H1 (cell line): ENCODE measurements at regions not wholly inside any gene's neighbourhood (a gene's known extent, or its start where the extent isn't known, plus 50 kb on each side); places are given as distances from the start of the nearest gene placed in this dataset.
A peak's percentile ranks its signal among the peaks of the same experiment; 100 is the strongest.

Experiments
- CTCF ChIA-PET: fragments of 300-600 bp; sonication (Branson Sonifier 250); formaldehyde crosslinking; loops from one replicate; lab custom pipeline; 2021; ENCODE audit not compliant: partially characterized antibody; lab: Charles Lee
- POLR2A ChIA-PET: fragments of 300-600 bp; sonication (Branson Sonifier 250); formaldehyde crosslinking; loops from one replicate; lab custom pipeline; 2021; ENCODE audit warnings: inconsistent platforms; ENCODE audit not compliant: partially characterized antibody; lab: Charles Lee
- DNase-seq, 2 experiments: peaks; one replicate each; pipeline versions ENCODE4 v3.0.0 to v3.0.0-alpha.2; 2010 to 2022; ENCODE audit warnings: low spot score in 2 of 2, low read depth in 1 of 2, mixed read lengths in 1 of 2
- FAIRE-seq: peaks from 2 replicates; lab custom pipeline; 2011; peaks lifted over from hg19 to GRCh38; lab: Jason Lieb, UNC
- H2AFZ ChIP-seq: 2 replicates; pipeline ENCODE4 v1.8.1; 2012; ENCODE audit warnings: low read length, inconsistent platforms
- H2AK5ac ChIP-seq: 2 replicates; pipeline ENCODE4 v1.6.1; 2013; ENCODE audit warnings: low read depth, low read length
- H2BK120ac ChIP-seq: replicated peaks from 2 replicates; pipeline ENCODE3; 2013; ENCODE audit warnings: low read depth, low read length, inconsistent platforms
- H2BK12ac ChIP-seq: 2 replicates; pipeline ENCODE4 v1.6.1; 2013; ENCODE audit warnings: low read depth, low read length
- H2BK15ac ChIP-seq: 2 replicates; pipeline ENCODE4 v1.6.1; 2013; ENCODE audit warnings: low read length
- H2BK20ac ChIP-seq: 2 replicates; pipeline ENCODE4 v1.6.1; 2013; ENCODE audit warnings: low read length
- H2BK5ac ChIP-seq: 2 replicates; pipeline ENCODE4 v1.6.1; 2013; ENCODE audit warnings: low read depth, low read length
- H3K14ac ChIP-seq: 2 replicates; pipeline ENCODE4 v1.6.1; 2013; ENCODE audit warnings: inconsistent platforms; ENCODE audit not compliant: insufficient read length
- H3K18ac ChIP-seq: 2 replicates; pipeline ENCODE4 v1.6.1; 2013; ENCODE audit warnings: low read length; ENCODE audit errors: extremely low read depth
- H3K23ac ChIP-seq: 2 replicates; pipeline ENCODE4 v1.6.1; 2013; ENCODE audit warnings: inconsistent platforms; ENCODE audit not compliant: insufficient read length
- H3K23me2 ChIP-seq: 2 replicates; pipeline ENCODE4 v1.6.1; 2013; ENCODE audit warnings: low read depth, low read length
- H3K27ac ChIP-seq: 2 replicates; pipeline ENCODE4 v1.6.1; 2011; ENCODE audit warnings: low read depth, low read length, inconsistent platforms
- H3K27me3 ChIP-seq, 4 experiments: replicated peaks in 1 of 4; 1 replicate in 1 of 4; 2 replicates in 3 of 4; pipeline versions ENCODE4 v1.6.1 to v1.8.1; 2011 to 2013; ENCODE audit warnings: low read length in 3 of 4, mild to moderate bottlenecking in 3 of 4, inconsistent platforms in 2 of 4, mixed read lengths in 2 of 4, moderate library complexity in 1 of 4; ENCODE audit not compliant: control insufficient read depth in 3 of 4, insufficient read depth in 3 of 4; ENCODE audit errors: extremely low read depth in 1 of 4
- H3K36me3 ChIP-seq, 4 experiments: 2 replicates each; pipeline versions ENCODE4 v1.6.1 to v1.8.1; 2011 to 2013; ENCODE audit warnings: mild to moderate bottlenecking in 4 of 4, low read length in 3 of 4, moderate library complexity in 2 of 4, control low read depth in 1 of 4, inconsistent platforms in 1 of 4; ENCODE audit not compliant: insufficient read depth in 4 of 4, control insufficient read depth in 2 of 4
- H3K4ac ChIP-seq: replicated peaks from 2 replicates; pipeline ENCODE3; 2013; ENCODE audit warnings: low read length, low read depth, mixed read lengths, inconsistent platforms; ENCODE audit not compliant: insufficient read length
- H3K4me1 ChIP-seq, 4 experiments: replicated peaks in 1 of 4; 1 replicate in 1 of 4; 2 replicates in 3 of 4; pipeline versions ENCODE4 v1.6.1 to v1.8.1; 2011 to 2013; ENCODE audit warnings: low read length in 3 of 4, inconsistent platforms in 2 of 4, mixed read lengths in 1 of 4; ENCODE audit not compliant: insufficient read depth in 4 of 4, control insufficient read depth in 3 of 4
- H3K4me2 ChIP-seq, 2 experiments: 2 replicates each; pipeline versions ENCODE4 v1.6.1 to v1.8.1; 2011 to 2013; ENCODE audit warnings: low read depth in 2 of 2, low read length in 2 of 2, control low read depth in 1 of 2, inconsistent platforms in 1 of 2, mild to moderate bottlenecking in 1 of 2; ENCODE audit not compliant: insufficient read depth in 1 of 2
- H3K4me3 ChIP-seq, 4 experiments: fragments of 200-600, 300-600 bp in 1 of 4; sonication (generic), shearing (Covaris generic), sonication (Bioruptor Twin) in 1 of 4; 2 replicates each; pipeline versions ENCODE4 v1.5.1 to v1.8.1; 2011 to 2016; ENCODE audit warnings: low read length in 4 of 4, low read depth in 3 of 4, control low read depth in 2 of 4, inconsistent platforms in 2 of 4, mild to moderate bottlenecking in 2 of 4, mixed read lengths in 1 of 4, moderate library complexity in 1 of 4; ENCODE audit not compliant: insufficient read depth in 2 of 4; ENCODE audit errors: extremely low read depth in 1 of 4
- H3K56ac ChIP-seq: replicated peaks from 2 replicates; pipeline ENCODE3; 2013; ENCODE audit warnings: low read depth, mild to moderate bottlenecking, mixed read lengths, low read length, inconsistent platforms; ENCODE audit not compliant: insufficient read length
- H3K79me1 ChIP-seq: 2 replicates; pipeline ENCODE4 v1.6.1; 2013; ENCODE audit warnings: low read depth, low read length, control low read depth
- H3K79me2 ChIP-seq, 2 experiments: 2 replicates each; pipeline versions ENCODE4 v1.6.1 to v1.8.1; 2012 to 2013; ENCODE audit warnings: low read length in 2 of 2, mild to moderate bottlenecking in 2 of 2, inconsistent platforms in 1 of 2; ENCODE audit not compliant: insufficient read depth in 2 of 2, control insufficient read depth in 1 of 2
- H3K9ac ChIP-seq, 4 experiments: replicated peaks in 1 of 4; 1 replicate in 1 of 4; 2 replicates in 3 of 4; pipeline versions ENCODE4 v1.6.1 to v1.8.1; 2011 to 2013; ENCODE audit warnings: low read depth in 3 of 4, low read length in 3 of 4, control low read depth in 2 of 4, mild to moderate bottlenecking in 2 of 4, moderate library complexity in 2 of 4, inconsistent platforms in 1 of 4; ENCODE audit errors: extremely low read depth in 1 of 4
- H3K9me3 ChIP-seq, 2 experiments: 2 replicates each; pipeline versions ENCODE4 v1.6.1 to v1.8.1; 2012 to 2013; ENCODE audit warnings: mild to moderate bottlenecking in 2 of 2, moderate library complexity in 2 of 2, control low read depth in 1 of 2, inconsistent platforms in 1 of 2, low read depth in 1 of 2, low read length in 1 of 2, mixed read lengths in 1 of 2; ENCODE audit not compliant: insufficient read depth in 2 of 2
- H4K20me1 ChIP-seq, 2 experiments: replicated peaks in 1 of 2; 2 replicates each; pipeline versions ENCODE3 to v1.8.1; 2011 to 2013; ENCODE audit warnings: inconsistent platforms in 2 of 2, low read length in 2 of 2, mild to moderate bottlenecking in 1 of 2; ENCODE audit not compliant: insufficient read depth in 2 of 2, control insufficient read depth in 1 of 2
- H4K5ac ChIP-seq: 2 replicates; pipeline ENCODE4 v1.6.1; 2013; ENCODE audit warnings: low read length, low read depth, mixed read lengths, inconsistent platforms; ENCODE audit not compliant: insufficient read length
- H4K8ac ChIP-seq: 2 replicates; pipeline ENCODE4 v1.8.0; 2013; ENCODE audit warnings: mild to moderate bottlenecking, moderate library complexity, low read length, inconsistent platforms; ENCODE audit not compliant: insufficient read depth; ENCODE audit errors: extremely low read depth
- H4K91ac ChIP-seq: replicated peaks from 2 replicates; pipeline ENCODE3; 2013; ENCODE audit warnings: low read length, mixed read lengths, inconsistent platforms; ENCODE audit not compliant: insufficient read length
- BCL11A ChIP-seq, 2 experiments: IDR thresholded peaks; one replicate each; pipeline ENCODE4 v1.6.1; 2011; ENCODE audit warnings: low read depth in 2 of 2, low read length in 2 of 2, mild to moderate bottlenecking in 2 of 2
- CEBPB ChIP-seq: IDR thresholded peaks from 2 replicates; pipeline ENCODE4 v1.6.1; 2012; ENCODE audit warnings: low read depth, low read length
- WGBS, 2 experiments: shearing (Covaris generic) in 1 of 2; methylation state at CpG; one replicate each; pipeline versions ENCODE4 v1.1.6 to v1.1.7; 2013 to 2015; ENCODE audit warnings: low lambda C conversion rate in 2 of 2, mixed read lengths in 2 of 2, inconsistent platforms in 1 of 2, low coverage in 1 of 2, missing lambda C conversion rate in 1 of 2; ENCODE audit not compliant: insufficient replicate concordance in 2 of 2, insufficient coverage in 1 of 2, insufficient read length in 1 of 2; ENCODE audit errors: extremely low coverage in 1 of 2, missing lambda C conversion rate in 1 of 2; 5-methylcytosine and 5-hydroxymethylcytosine counted together

DNA sequence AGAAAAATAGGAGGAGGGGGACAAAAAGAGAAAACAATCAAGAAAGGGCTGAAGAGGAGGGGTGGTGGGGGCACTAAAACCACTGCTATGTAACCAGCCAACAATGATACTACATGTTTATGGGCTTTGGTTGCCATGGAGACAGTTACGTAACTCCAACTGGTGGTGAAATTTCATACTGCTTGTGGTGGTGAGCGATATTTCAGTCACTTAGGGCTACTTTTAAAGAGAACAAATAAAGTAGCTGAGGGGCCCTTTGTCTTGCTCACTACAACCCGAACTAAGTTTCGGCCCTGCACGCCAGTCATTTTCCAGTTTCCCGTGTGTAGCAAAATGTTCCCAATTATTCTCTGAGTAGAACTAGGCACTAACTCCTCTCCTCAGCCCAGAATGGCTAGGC is 275.2 kb upstream of the EDA2R start:
- Histone ChIP-seq H2BK120ac (no peak overlapping the region), H2AFZ (no peak overlapping the region), H4K5ac (no peak overlapping the region), H3K9ac (no peak overlapping the region), H3K27ac (no peak overlapping the region), H3K79me1 (no peaks in the 10 kb centered on the region), H2BK12ac (no peak overlapping the region), H3K56ac (no peak overlapping the region), H4K91ac (no peak overlapping the region), H3K4me1 (no peaks in the 10 kb centered on the region), H3K9me3 (no peaks in the 10 kb centered on the region), H4K20me1 (no peaks in the 10 kb centered on the region), H2BK15ac (no peak overlapping the region), H3K27me3 (no peaks in the 10 kb centered on the region), H3K4me3 (no peak overlapping the region), H3K4me2 (no peak overlapping the region), H2AK5ac (no peak overlapping the region), H3K23me2 (no peaks in the 10 kb centered on the region), H2BK5ac (no peak overlapping the region), H4K8ac (no peak overlapping the region), H3K18ac (no peak overlapping the region), H2BK20ac (no peak overlapping the region), H3K14ac (no peak overlapping the region), H3K36me3 (no peaks in the 10 kb centered on the region), H3K79me2 (no peaks in the 10 kb centered on the region), H3K23ac (no peak overlapping the region), H3K4ac (no peak overlapping the region)
- FAIRE-seq, result peak; percentile 58
- peak; percentile 53; the same call in 1 of the 2 replicates for TF ChIP-seq CEBPB
- TF ChIP-seq BCL11A (IDR thresholded peaks at IDR 0.05; ENCODE audit: low read depth in 2 of 2, low read length in 2 of 2), result no peak
- ChIA-PET CTCF (no interaction called here), POLR2A (no interaction called here)
- WGBS, 2 experiments, result 85% methylated on average over 6 of the region's 6 CpGs; no CpG with 5 or more reads in 1 of the 2 experiments
- no peak for DNase-seq
